ENCODE measurements at regions not wholly inside any gene's neighbourhood (a gene's known extent, or its start where the extent isn't known, plus 50 kb on each side); places are given as distances from the start of the nearest gene placed in this dataset.

- DNase-seq = no peak
- no peaks in the 10 kb centered on the region for H3K36me3 ChIP-seq (ENCODE audit: control insufficient read depth, insufficient read depth, low read length)
- no TSS peak for BruUV-seq (replicated peaks)
- H3K27me3 ChIP-seq (replicated peaks; ENCODE audit: control insufficient read depth, insufficient read depth, low read length) = no peaks in the 10 kb centered on the region; the same call in none of the 2 replicates
- TF ChIP-seq, protein P1, sequence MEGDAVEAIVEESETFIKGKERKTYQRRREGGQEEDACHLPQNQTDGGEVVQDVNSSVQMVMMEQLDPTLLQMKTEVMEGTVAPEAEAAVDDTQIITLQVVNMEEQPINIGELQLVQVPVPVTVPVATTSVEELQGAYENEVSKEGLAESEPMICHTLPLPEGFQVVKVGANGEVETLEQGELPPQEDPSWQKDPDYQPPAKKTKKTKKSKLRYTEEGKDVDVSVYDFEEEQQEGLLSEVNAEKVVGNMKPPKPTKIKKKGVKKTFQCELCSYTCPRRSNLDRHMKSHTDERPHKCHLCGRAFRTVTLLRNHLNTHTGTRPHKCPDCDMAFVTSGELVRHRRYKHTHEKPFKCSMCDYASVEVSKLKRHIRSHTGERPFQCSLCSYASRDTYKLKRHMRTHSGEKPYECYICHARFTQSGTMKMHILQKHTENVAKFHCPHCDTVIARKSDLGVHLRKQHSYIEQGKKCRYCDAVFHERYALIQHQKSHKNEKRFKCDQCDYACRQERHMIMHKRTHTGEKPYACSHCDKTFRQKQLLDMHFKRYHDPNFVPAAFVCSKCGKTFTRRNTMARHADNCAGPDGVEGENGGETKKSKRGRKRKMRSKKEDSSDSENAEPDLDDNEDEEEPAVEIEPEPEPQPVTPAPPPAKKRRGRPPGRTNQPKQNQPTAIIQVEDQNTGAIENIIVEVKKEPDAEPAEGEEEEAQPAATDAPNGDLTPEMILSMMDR (IDR thresholded peaks at IDR 0.05; ENCODE audit: insufficient read depth in 1 of 2, low read depth in 1 of 2, low read length in 1 of 2, severe bottlenecking in 1 of 2, unreplicated experiment in 1 of 2) = no peak
- Mint-ChIP-seq H3K9me3 (ENCODE audit: unreplicated experiment) (no peaks in the 10 kb centered on the region), H3K4me1 (ENCODE audit: low read depth, unreplicated experiment) (no peaks in the 10 kb centered on the region), H3K27ac (ENCODE audit: unreplicated experiment) (no peak overlapping the region), H3K36me3 (ENCODE audit: insufficient read depth, unreplicated experiment) (no peaks in the 10 kb centered on the region), H3K27me3 (ENCODE audit: insufficient read depth, unreplicated experiment) (peaks cover 11% of the 10 kb centered on the region), H3K4me3 (ENCODE audit: unreplicated experiment) (no peak overlapping the region)
- no peaks in the 10 kb centered on the region for H3K9me3 ChIP-seq
- intact Hi-C loops (cut with micrococcal nuclease; ENCODE audit: unreplicated experiment) = no loop called here
- 0 out of 2 replicates have a peak, but pooled peaks cover 4% of the 10 kb centered on the region for H3K4me1 ChIP-seq
- ChIA-PET CTCF (no interaction called here), POLR2A (no interaction called here)
- no peak overlapping the region for H3K4me3 ChIP-seq (ENCODE audit: low read depth, low read length)
Observed at GRCh38 chr3:124161448-124161847, 169.5 kb upstream of the ROPN1 start.

DNA sequence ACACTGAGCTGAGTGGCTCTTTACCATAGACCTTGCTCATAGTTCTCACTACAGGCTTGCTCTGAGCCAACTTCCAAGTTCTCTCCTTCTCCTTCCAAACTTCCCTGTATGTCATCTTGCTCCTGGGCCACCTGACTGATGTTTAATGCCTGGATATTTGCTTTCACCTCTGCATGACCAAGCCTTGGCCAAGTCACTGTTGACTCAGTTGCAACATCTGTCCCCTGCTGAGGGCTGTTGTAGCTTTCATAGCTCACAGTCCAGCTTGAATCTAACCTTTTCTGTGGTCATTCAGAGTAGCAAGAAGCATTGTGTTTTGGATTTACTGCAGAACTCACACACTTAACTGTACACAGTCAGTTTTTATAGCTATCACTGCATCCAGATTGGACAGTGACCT, 171.8 kb upstream of the ROPN1 start:
- POLR2A ChIA-PET = no interaction called here
- Mint-ChIP-seq H3K36me3 (ENCODE audit: insufficient read depth, unreplicated experiment) (no peaks in the 10 kb centered on the region), H3K9me3 (ENCODE audit: unreplicated experiment) (no peaks in the 10 kb centered on the region), H3K4me1 (ENCODE audit: low read depth, unreplicated experiment) (no peaks in the 10 kb centered on the region), H3K27me3 (ENCODE audit: insufficient read depth, unreplicated experiment) (peaks cover 12% of the 10 kb centered on the region), H3K4me3 (ENCODE audit: unreplicated experiment) (no peak overlapping the region), H3K27ac (ENCODE audit: unreplicated experiment) (no peak overlapping the region)
- intact Hi-C loops (cut with micrococcal nuclease; ENCODE audit: unreplicated experiment) = no loop called here
- no peak overlapping the region for H3K4me3 ChIP-seq (ENCODE audit: low read depth, low read length)
- no peaks in the 10 kb centered on the region; the same call in 1 of the 2 replicates for H3K27me3 ChIP-seq (replicated peaks; ENCODE audit: control insufficient read depth, insufficient read depth, low read length)
- no peaks in the 10 kb centered on the region for H3K9me3 ChIP-seq
- TF ChIP-seq, protein P1 (IDR thresholded peaks at IDR 0.05; ENCODE audit: insufficient read depth in 1 of 2, low read depth in 1 of 2, low read length in 1 of 2, severe bottlenecking in 1 of 2, unreplicated experiment in 1 of 2) = no peak
- no peak for DNase-seq
- no TSS peak for BruUV-seq (replicated peaks)
- H3K36me3 ChIP-seq (ENCODE audit: control insufficient read depth, insufficient read depth, low read length) = no peaks in the 10 kb centered on the region
- 0 out of 2 replicates have a peak, but pooled peaks cover 4% of the 10 kb centered on the region for H3K4me1 ChIP-seq
- CTCF ChIA-PET = no interaction called here

DNA sequence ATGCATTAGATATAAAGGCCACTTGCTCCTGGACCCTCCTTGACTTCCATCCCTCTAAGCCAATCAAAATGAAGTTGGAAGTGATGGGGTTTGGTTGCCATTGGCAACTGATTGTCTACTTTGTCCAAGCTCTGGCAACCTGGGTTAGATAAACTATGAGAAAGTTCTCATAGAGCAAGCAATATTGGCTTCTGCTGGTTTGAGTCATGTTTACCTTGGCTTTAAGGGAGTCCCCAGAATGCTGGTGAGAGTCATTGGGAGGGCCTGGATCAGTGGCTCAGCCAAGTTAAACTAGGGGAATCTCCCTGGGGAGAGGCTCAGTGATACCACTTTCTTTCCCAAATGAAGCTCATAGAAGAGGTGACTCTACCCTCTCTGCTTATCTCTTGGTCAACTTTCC, 176.3 kb upstream of the ROPN1 start:
- Histone ChIP-seq H3K4me3 (ENCODE audit: low read depth, low read length) (no peak overlapping the region), H3K36me3 (ENCODE audit: control insufficient read depth, insufficient read depth, low read length) (no peaks in the 10 kb centered on the region), H3K27me3 (replicated peaks; ENCODE audit: control insufficient read depth, insufficient read depth, low read length) (no peaks in the 10 kb centered on the region), H3K9me3 (no peaks in the 10 kb centered on the region), H3K4me1 (no peaks in the 10 kb centered on the region)
- BruUV-seq (replicated peaks) = no TSS peak
- TF ChIP-seq, protein P1 (IDR thresholded peaks at IDR 0.05; ENCODE audit: insufficient read depth in 1 of 2, low read depth in 1 of 2, low read length in 1 of 2, severe bottlenecking in 1 of 2, unreplicated experiment in 1 of 2) = no peak
- H3K36me3 Mint-ChIP-seq (ENCODE audit: insufficient read depth, unreplicated experiment) = no peaks in the 10 kb centered on the region
- H3K27ac Mint-ChIP-seq (ENCODE audit: unreplicated experiment) = no peak overlapping the region
- no peaks in the 10 kb centered on the region for H3K9me3 Mint-ChIP-seq (ENCODE audit: unreplicated experiment)
- H3K4me1 Mint-ChIP-seq (ENCODE audit: low read depth, unreplicated experiment) = no peaks in the 10 kb centered on the region
- DNase-seq = no peak
- H3K4me3 Mint-ChIP-seq (ENCODE audit: unreplicated experiment) = no peak overlapping the region
- POLR2A ChIA-PET = no interaction called here
- CTCF ChIA-PET = no interaction called here
- intact Hi-C loops (cut with micrococcal nuclease; ENCODE audit: unreplicated experiment) = no loop called here
- H3K27me3 Mint-ChIP-seq (ENCODE audit: insufficient read depth, unreplicated experiment) = peaks cover 19% of the 10 kb centered on the region
